ENCODE measurements at regions not wholly inside any gene's neighbourhood (a gene's known extent, or its start where the extent isn't known, plus 50 kb on each side); places are given as distances from the start of the nearest gene placed in this dataset.
"Not testable (repeated sequence)": the region's sequence is repeated elsewhere in the genome, so short reads cannot be mapped to it uniquely, and the experiment has no call there.

- Histone ChIP-seq H3K27me3 (peaks cover 0 to 7% (median 2%) of the 10 kb centered on the region in 4 donors), H3K27ac (no peak overlapping the region), H3K36me3 (no peaks in the 10 kb centered on the region), H3K4me1 (no peaks in the 10 kb centered on the region), H3K9me3 (no peaks in the 10 kb centered on the region), H3K4me3 (no peak overlapping the region)
- ATAC-seq, result no peak
- TF ChIP-seq CTCF (IDR thresholded peaks at IDR 0.05), result no peak
- intact Hi-C loops (cut with DNase I), result no loop called here
- DNase-seq, result no peak
- FAIRE-seq, result no peak
Measured at GRCh38 chr10:63054889-63055611, 78.1 kb upstream of the NRBF2 start.

DNA sequence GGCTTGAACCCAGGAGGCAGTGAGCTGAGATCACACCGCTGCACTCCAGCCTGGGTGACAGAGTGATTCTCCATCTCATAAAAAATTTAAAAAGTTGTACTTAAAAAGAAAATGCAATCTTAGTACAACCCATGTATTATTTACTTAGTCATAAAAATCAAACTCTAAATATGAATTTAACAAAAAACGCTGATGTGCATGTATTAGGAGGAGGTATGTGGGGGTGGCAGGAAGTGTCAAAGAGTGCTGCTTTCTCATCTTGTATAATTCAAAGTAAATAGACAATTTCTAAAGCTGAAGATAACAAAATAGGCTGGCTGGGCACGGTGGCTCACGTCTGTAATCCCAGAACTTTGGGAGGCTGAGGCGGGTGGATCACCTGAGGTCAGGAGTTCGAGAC, 81.0 kb upstream of the NRBF2 start:
- intact Hi-C loops (cut with DNase I), result no loop called here
- Histone ChIP-seq H3K27ac (no peak overlapping the region), H3K4me3 (no peak overlapping the region), H3K27me3 (peaks cover 0 to 7% (median 2%) of the 10 kb centered on the region in 4 donors), H3K36me3 (no peaks in the 10 kb centered on the region), H3K4me1 (no peaks in the 10 kb centered on the region), H3K9me3 (no peaks in the 10 kb centered on the region)
- WGBS, 2 donors, result 50 to 53% methylated on average over 6 of the region's 6 CpGs
- FAIRE-seq, result no peak
- TF ChIP-seq CTCF (IDR thresholded peaks at IDR 0.05), result no peak
- no peak for ATAC-seq
- no peak for DNase-seq

GRCh38 chr10:63042256-63042655, 90.9 kb upstream of the NRBF2 start:
- Histone ChIP-seq H3K27ac (no peak overlapping the region), H3K9me3 (no peaks in the 10 kb centered on the region), H3K4me3 (no peak overlapping the region), H3K4me1 (no peaks in the 10 kb centered on the region), H3K36me3 (no peaks in the 10 kb centered on the region), H3K27me3 (no peaks in the 10 kb centered on the region)
- FAIRE-seq (no peak), DNase-seq (no peak), ATAC-seq (no peak)
- intact Hi-C loops (cut with DNase I), result no loop called here
- 40 to 43% methylated on average over 4 of the region's 4 CpGs for WGBS, 2 donors
- TF ChIP-seq CTCF (IDR thresholded peaks at IDR 0.05), result no peak

GRCh38 chr10:63033616-63034185, 99.4 kb upstream of the NRBF2 start:
- FAIRE-seq; H3K9me3 ChIP-seq; H3K27ac ChIP-seq; H3K4me3 ChIP-seq; H3K27me3 ChIP-seq; H3K36me3 ChIP-seq; intact Hi-C loops (cut with DNase I); ATAC-seq; H3K4me1 ChIP-seq: not testable (repeated sequence)
- WGBS, 2 donors, result 86 to 93% methylated on average over 12 to 42 of the region's 42 CpGs
- peak in 1 of 6 donors; percentile 51 for DNase-seq

DNA sequence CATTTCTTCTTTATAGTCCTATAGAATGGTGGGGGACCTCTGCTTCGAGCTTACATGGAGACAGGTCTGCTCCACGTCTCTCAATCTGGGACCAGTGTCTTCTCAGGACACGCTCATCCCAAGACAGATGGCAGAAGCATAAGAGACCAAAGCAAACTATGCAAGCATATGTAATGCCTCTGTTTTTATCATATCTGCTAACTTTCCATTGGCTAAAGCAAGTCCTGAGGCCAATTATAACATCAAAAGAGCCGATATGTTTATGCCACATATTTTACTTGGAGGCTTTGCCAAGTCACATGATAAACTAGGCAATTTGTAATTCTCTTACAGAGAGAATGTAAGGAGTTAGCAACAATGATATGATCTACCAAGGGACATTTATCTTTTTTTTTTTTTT, 102.6 kb upstream of the NRBF2 start:
- H3K27ac ChIP-seq, result no peak overlapping the region
- intact Hi-C loops (cut with DNase I), result no loop called here
- WGBS, 2 donors, result 57 to 67% methylated on average over 4 of the region's 4 CpGs
- FAIRE-seq (no peak), ATAC-seq (no peak), DNase-seq (no peak)
- H3K4me3 ChIP-seq, result no peak overlapping the region
- H3K4me1 ChIP-seq, result no peaks in the 10 kb centered on the region
- H3K9me3 ChIP-seq, result no peaks in the 10 kb centered on the region
- H3K27me3 ChIP-seq, result no peaks in the 10 kb centered on the region
- TF ChIP-seq CTCF (IDR thresholded peaks at IDR 0.05), result no peak
- H3K36me3 ChIP-seq, result no peaks in the 10 kb centered on the region

Data from pancreas (tissue), 10 donors.